KMS-11 (cell line): ENCODE measurements at regions not wholly inside any gene's neighbourhood (a gene's known extent, or its start where the extent isn't known, plus 50 kb on each side); places are given as distances from the start of the nearest gene placed in this dataset.
A peak's percentile ranks its signal among the peaks of the same experiment; 100 is the strongest.

Experiments used
- H2AFZ ChIP-seq: fragments of 200-600 bp; sonication (generic); 2 replicates; pipeline ENCODE4 v1.6.1; 2016; ENCODE audit warnings: antibody characterized with exemption, mixed run types, low read depth
- H3K27ac ChIP-seq: fragments of 200-600 bp; sonication (generic); 2 replicates; pipeline ENCODE4 v1.6.1; 2016; ENCODE audit warnings: mild to moderate bottlenecking, mixed run types
- H3K27me3 ChIP-seq: fragments of 200-600 bp; sonication (generic); 2 replicates; pipeline ENCODE4 v1.6.1; 2017; ENCODE audit warnings: mild to moderate bottlenecking, low read depth, mixed run types, moderate library complexity; ENCODE audit not compliant: insufficient read depth
- H3K36me3 ChIP-seq: fragments of 200-600 bp; sonication (generic); 2 replicates; pipeline ENCODE4 v1.6.1; 2017; ENCODE audit warnings: mild to moderate bottlenecking, mixed run types; ENCODE audit not compliant: insufficient read depth
- H3K4me1 ChIP-seq: fragments of 200-600 bp; sonication (generic); 2 replicates; pipeline ENCODE4 v1.6.1; 2016; ENCODE audit warnings: mild to moderate bottlenecking, low read depth, mixed run types; ENCODE audit not compliant: poor library complexity, severe bottlenecking
- H3K4me2 ChIP-seq: fragments of 200-600 bp; sonication (generic); 2 replicates; pipeline ENCODE4 v1.7.0; 2016; ENCODE audit warnings: mild to moderate bottlenecking, mixed run types
- H3K4me3 ChIP-seq: fragments of 200-600 bp; sonication (generic); IDR thresholded peaks from 2 replicates; pipeline ENCODE4 v1.6.1; 2017; ENCODE audit warnings: low read depth, low read length, mixed read lengths; ENCODE audit not compliant: insufficient read depth
- H3K79me2 ChIP-seq: fragments of 200-600 bp; sonication (generic); 2 replicates; pipeline ENCODE4 v1.6.1; 2016; ENCODE audit warnings: low read depth, mixed run types; ENCODE audit not compliant: insufficient read depth
- H3K9ac ChIP-seq: fragments of 200-600 bp; sonication (generic); 2 replicates; pipeline ENCODE4 v1.6.1; 2016; ENCODE audit warnings: mild to moderate bottlenecking, mixed run types
- H4K20me1 ChIP-seq: fragments of 200-600 bp; sonication (generic); 2 replicates; pipeline ENCODE4 v1.6.1; 2016; ENCODE audit warnings: mild to moderate bottlenecking, mixed run types; ENCODE audit not compliant: insufficient read depth
- TF ChIP-seq, protein P1 (sequence below): fragments of 200-600 bp; sonication (generic); conservative IDR thresholded peaks from 2 replicates; pipeline ENCODE4 v1.6.1; 2017; ENCODE audit warnings: low read depth, mild to moderate bottlenecking, antibody characterized with exemption, low read length, moderate library complexity, mixed read lengths

DNA sequence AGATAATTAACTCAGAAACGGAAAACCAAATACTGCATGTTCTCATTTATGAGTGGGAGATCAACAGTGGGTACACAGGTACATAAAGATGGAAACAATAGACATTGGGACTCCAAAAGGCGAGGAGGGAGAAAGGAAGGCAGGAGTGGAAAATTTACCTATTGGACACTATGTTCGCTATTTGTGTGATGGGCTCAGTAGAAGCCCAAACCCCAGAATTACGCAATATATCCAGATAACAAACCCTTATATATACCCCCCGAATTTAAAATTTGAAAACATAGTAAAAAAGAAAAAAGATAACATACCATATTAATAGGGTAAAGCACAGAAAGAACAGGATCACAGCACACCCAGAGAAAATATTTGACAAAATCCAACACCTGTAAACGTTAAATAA, 1351.7 kb upstream of the FAM98A start:
- Histone ChIP-seq H4K20me1 (no peaks in the 10 kb centered on the region), H3K4me3 (no peak overlapping the region), H3K79me2 (no peaks in the 10 kb centered on the region), H3K27ac (no peak overlapping the region), H3K4me1 (no peaks in the 10 kb centered on the region), H3K36me3 (no peaks in the 10 kb centered on the region; the same call in 1 of the 2 replicates), H3K9ac (no peak overlapping the region), H3K27me3 (no peaks in the 10 kb centered on the region), H3K4me2 (no peak overlapping the region), H2AFZ (no peak overlapping the region)
- TF ChIP-seq, protein P1, sequence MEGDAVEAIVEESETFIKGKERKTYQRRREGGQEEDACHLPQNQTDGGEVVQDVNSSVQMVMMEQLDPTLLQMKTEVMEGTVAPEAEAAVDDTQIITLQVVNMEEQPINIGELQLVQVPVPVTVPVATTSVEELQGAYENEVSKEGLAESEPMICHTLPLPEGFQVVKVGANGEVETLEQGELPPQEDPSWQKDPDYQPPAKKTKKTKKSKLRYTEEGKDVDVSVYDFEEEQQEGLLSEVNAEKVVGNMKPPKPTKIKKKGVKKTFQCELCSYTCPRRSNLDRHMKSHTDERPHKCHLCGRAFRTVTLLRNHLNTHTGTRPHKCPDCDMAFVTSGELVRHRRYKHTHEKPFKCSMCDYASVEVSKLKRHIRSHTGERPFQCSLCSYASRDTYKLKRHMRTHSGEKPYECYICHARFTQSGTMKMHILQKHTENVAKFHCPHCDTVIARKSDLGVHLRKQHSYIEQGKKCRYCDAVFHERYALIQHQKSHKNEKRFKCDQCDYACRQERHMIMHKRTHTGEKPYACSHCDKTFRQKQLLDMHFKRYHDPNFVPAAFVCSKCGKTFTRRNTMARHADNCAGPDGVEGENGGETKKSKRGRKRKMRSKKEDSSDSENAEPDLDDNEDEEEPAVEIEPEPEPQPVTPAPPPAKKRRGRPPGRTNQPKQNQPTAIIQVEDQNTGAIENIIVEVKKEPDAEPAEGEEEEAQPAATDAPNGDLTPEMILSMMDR: no peak

DNA sequence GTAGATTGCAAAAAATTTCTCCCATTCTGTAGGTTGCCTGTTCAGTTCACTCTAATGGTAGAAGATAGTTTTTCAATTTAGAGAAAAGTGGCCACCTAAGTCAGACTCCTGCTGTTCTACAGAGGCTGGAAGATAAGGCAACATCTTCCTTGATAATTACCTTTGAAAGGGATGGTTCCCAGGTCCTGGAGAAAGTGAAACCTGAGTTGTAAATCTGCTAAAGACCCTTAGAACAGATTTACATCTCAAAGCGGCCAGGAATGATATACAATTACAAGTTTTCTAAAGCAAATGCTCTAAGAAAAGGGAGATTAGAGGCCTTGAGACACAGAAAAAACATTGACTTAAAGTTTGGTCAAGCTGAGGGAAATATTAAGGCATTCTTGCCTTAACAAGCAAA, 1350.2 kb upstream of the FAM98A start:
- TF ChIP-seq, protein P1: no peak
- no peak overlapping the region for H3K9ac ChIP-seq
- H3K79me2 ChIP-seq: no peaks in the 10 kb centered on the region
- no peaks in the 10 kb centered on the region for H4K20me1 ChIP-seq
- no peak overlapping the region for H3K4me3 ChIP-seq
- no peak overlapping the region for H3K4me2 ChIP-seq
- H2AFZ ChIP-seq: no peak overlapping the region
- no peaks in the 10 kb centered on the region; the same call in 1 of the 2 replicates for H3K36me3 ChIP-seq
- no peaks in the 10 kb centered on the region for H3K4me1 ChIP-seq
- H3K27me3 ChIP-seq: no peaks in the 10 kb centered on the region
- no peak overlapping the region for H3K27ac ChIP-seq

DNA sequence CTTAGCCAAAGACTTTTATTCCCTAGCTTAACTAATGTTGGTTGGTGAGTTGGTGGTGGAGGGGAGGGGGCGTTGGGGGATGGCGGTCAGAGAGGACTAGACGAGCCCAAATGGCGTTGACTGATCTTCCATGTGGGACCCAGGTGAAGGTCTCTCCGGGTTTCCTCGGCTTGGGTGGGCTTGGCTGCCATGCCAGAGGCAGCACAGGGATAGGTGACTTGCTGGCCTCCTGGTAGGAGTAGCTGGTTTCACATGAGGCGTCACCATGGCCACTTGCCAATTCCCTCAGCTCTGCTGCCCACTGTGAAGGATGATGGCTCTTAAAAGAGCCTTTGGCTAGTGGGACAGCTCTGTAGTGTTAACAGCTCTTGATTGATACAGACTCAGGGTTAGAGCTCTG, 1337.0 kb upstream of the FAM98A start:
- Histone ChIP-seq H3K9ac (no peak overlapping the region), H3K27ac (no peak overlapping the region), H4K20me1 (no peaks in the 10 kb centered on the region), H3K4me3 (no peak overlapping the region), H3K36me3 (no peaks in the 10 kb centered on the region), H3K27me3 (no peaks in the 10 kb centered on the region), H3K4me1 (no peaks in the 10 kb centered on the region), H3K79me2 (no peaks in the 10 kb centered on the region), H3K4me2 (no peak overlapping the region), H2AFZ (no peak overlapping the region)
- TF ChIP-seq, protein P1: no peak

DNA sequence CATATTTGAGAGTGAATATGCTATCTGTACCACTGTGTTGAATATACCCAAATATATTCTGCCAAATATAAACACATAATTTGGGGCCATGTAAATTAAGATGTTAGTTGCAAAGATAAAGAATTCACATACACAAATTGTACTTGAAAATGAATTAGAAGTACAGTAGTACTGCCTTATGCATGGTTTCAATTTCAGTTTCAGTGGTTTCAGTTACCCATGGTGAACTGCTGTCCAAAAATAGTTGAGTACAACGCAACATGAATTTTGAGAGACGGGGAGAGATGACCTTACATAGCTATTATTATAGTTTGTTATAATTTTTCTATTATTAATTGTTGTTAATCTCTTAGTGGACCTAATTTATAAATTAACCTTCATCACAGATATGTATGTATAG, 1313.0 kb upstream of the FAM98A start:
- Histone ChIP-seq H3K36me3 (no peaks in the 10 kb centered on the region), H3K4me3 (no peak overlapping the region), H3K27me3 (no peaks in the 10 kb centered on the region), H3K9ac (no peak overlapping the region), H2AFZ (no peak overlapping the region), H3K27ac (no peak overlapping the region), H4K20me1 (no peaks in the 10 kb centered on the region), H3K4me1 (peaks cover 35% of the 10 kb centered on the region), H3K79me2 (no peaks in the 10 kb centered on the region), H3K4me2 (peak overlapping the region; percentile 39; the same call in 1 of the 2 replicates)
- TF ChIP-seq, protein P1: no peak
